Activated CD4-positive, alpha-beta T cell treated with anti-CD3 and anti-CD28 coated beads, Interleukin-10, Interleukin-2, amounts not matched to agents 100 ng/mL and 50 ng/mL, durations not matched to agents 16 hours and 8 hours (primary cell): ENCODE measurements at regions not wholly inside any gene's neighbourhood (a gene's known extent, or its start where the extent isn't known, plus 50 kb on each side); places are given as distances from the start of the nearest gene placed in this dataset.

ENCODE experiments used
- DNase-seq: peaks from one replicate; pipeline ENCODE4 v3.0.0-alpha.2; 2020

- no peak for DNase-seq
Observed at GRCh38 chrX:51798701-51799100, 55.5 kb downstream of the GSPT2 start.

- peak; percentile 68 for DNase-seq
Observed at GRCh38 chrX:51802917-51803688, 59.9 kb downstream of the GSPT2 start.

- DNase-seq = no peak
Observed at GRCh38 chrX:51803833-51804232, 60.6 kb downstream of the GSPT2 start.

- no peak for DNase-seq
Observed at GRCh38 chrX:51804741-51805140, 61.5 kb downstream of the GSPT2 start.

GRCh38 chrX:51813886-51814460 is 70.7 kb downstream of the GSPT2 start:
- DNase-seq = no peak

- no peak for DNase-seq
Observed at GRCh38 chrX:51824061-51824460, 69.4 kb upstream of the MAGED1 start.

- DNase-seq = no peak
Observed at GRCh38 chrX:51825436-51825835, 68.0 kb upstream of the MAGED1 start.

GRCh38 chrX:51834076-51834475 is 59.3 kb upstream of the MAGED1 start:
- DNase-seq = no peak

- no peak for DNase-seq
Observed at GRCh38 chrX:51836823-51837222, 56.6 kb upstream of the MAGED1 start.

GRCh38 chrX:51837451-51837850 is 56.0 kb upstream of the MAGED1 start:
- no peak for DNase-seq

GRCh38 chrX:51837921-51838320 is 55.5 kb upstream of the MAGED1 start:
- DNase-seq = no peak
